H1 (cell line): ENCODE measurements at regions not wholly inside any gene's neighbourhood (a gene's known extent, or its start where the extent isn't known, plus 50 kb on each side); places are given as distances from the start of the nearest gene placed in this dataset.

Source experiments
- CBX8 ChIP-seq: fragments of 300-800, 300-1000 bp; sonication (generic); IDR thresholded peaks from 2 replicates; pipeline ENCODE4 v1.7.1; 2016; ENCODE audit warnings: low read depth, low read length, borderline replicate concordance
- CHD2 ChIP-seq: IDR thresholded peaks from 2 replicates; pipeline ENCODE4 v1.6.1; 2012; ENCODE audit warnings: low read length, improper control_type of control experiment
- CTBP2 ChIP-seq: IDR thresholded peaks from 2 replicates; pipeline ENCODE4 v1.7.0; 2011; ENCODE audit warnings: borderline replicate concordance, mild to moderate bottlenecking, moderate library complexity, mixed read lengths, low read length; ENCODE audit not compliant: insufficient read depth, insufficient read length
- POLR2AphosphoS5 ChIP-seq: IDR thresholded peaks from 2 replicates; pipeline ENCODE4 v1.6.1; 2011; ENCODE audit warnings: low read depth, low read length
- RXRA ChIP-seq: IDR thresholded peaks from 2 replicates; pipeline ENCODE4 v1.6.1; 2011; ENCODE audit warnings: low read depth, mild to moderate bottlenecking, low read length, moderate library complexity; ENCODE audit not compliant: insufficient read depth
- SRF ChIP-seq: IDR thresholded peaks from 2 replicates; pipeline ENCODE4 v1.6.1; 2011; ENCODE audit warnings: mild to moderate bottlenecking, low read depth, low read length, moderate library complexity
- YY1 ChIP-seq: IDR thresholded peaks from 2 replicates; pipeline ENCODE4 v1.6.1; 2011; ENCODE audit warnings: low read depth, mild to moderate bottlenecking, low read length
- TF ChIP-seq, protein P1 (sequence below): IDR thresholded peaks from 2 replicates; pipeline ENCODE4 v1.6.1; 2012; ENCODE audit warnings: inconsistent platforms
- TF ChIP-seq, protein P2 (sequence below): fragments of 300-600 bp; sonication (generic); IDR thresholded peaks from 2 replicates; pipeline ENCODE4 v1.7.1; 2012; ENCODE audit warnings: low read length, moderate library complexity, mild to moderate bottlenecking, inconsistent platforms; ENCODE audit not compliant: insufficient replicate concordance

- TF ChIP-seq CBX8 (no peak), CTBP2 (no peak), CHD2 (no peak), YY1 (no peak), RXRA (no peak), POLR2AphosphoS5 (no peak), SRF (no peak)
- TF ChIP-seq, protein P1, sequence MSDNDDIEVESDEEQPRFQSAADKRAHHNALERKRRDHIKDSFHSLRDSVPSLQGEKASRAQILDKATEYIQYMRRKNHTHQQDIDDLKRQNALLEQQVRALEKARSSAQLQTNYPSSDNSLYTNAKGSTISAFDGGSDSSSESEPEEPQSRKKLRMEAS = no peak
- TF ChIP-seq, protein P2, sequence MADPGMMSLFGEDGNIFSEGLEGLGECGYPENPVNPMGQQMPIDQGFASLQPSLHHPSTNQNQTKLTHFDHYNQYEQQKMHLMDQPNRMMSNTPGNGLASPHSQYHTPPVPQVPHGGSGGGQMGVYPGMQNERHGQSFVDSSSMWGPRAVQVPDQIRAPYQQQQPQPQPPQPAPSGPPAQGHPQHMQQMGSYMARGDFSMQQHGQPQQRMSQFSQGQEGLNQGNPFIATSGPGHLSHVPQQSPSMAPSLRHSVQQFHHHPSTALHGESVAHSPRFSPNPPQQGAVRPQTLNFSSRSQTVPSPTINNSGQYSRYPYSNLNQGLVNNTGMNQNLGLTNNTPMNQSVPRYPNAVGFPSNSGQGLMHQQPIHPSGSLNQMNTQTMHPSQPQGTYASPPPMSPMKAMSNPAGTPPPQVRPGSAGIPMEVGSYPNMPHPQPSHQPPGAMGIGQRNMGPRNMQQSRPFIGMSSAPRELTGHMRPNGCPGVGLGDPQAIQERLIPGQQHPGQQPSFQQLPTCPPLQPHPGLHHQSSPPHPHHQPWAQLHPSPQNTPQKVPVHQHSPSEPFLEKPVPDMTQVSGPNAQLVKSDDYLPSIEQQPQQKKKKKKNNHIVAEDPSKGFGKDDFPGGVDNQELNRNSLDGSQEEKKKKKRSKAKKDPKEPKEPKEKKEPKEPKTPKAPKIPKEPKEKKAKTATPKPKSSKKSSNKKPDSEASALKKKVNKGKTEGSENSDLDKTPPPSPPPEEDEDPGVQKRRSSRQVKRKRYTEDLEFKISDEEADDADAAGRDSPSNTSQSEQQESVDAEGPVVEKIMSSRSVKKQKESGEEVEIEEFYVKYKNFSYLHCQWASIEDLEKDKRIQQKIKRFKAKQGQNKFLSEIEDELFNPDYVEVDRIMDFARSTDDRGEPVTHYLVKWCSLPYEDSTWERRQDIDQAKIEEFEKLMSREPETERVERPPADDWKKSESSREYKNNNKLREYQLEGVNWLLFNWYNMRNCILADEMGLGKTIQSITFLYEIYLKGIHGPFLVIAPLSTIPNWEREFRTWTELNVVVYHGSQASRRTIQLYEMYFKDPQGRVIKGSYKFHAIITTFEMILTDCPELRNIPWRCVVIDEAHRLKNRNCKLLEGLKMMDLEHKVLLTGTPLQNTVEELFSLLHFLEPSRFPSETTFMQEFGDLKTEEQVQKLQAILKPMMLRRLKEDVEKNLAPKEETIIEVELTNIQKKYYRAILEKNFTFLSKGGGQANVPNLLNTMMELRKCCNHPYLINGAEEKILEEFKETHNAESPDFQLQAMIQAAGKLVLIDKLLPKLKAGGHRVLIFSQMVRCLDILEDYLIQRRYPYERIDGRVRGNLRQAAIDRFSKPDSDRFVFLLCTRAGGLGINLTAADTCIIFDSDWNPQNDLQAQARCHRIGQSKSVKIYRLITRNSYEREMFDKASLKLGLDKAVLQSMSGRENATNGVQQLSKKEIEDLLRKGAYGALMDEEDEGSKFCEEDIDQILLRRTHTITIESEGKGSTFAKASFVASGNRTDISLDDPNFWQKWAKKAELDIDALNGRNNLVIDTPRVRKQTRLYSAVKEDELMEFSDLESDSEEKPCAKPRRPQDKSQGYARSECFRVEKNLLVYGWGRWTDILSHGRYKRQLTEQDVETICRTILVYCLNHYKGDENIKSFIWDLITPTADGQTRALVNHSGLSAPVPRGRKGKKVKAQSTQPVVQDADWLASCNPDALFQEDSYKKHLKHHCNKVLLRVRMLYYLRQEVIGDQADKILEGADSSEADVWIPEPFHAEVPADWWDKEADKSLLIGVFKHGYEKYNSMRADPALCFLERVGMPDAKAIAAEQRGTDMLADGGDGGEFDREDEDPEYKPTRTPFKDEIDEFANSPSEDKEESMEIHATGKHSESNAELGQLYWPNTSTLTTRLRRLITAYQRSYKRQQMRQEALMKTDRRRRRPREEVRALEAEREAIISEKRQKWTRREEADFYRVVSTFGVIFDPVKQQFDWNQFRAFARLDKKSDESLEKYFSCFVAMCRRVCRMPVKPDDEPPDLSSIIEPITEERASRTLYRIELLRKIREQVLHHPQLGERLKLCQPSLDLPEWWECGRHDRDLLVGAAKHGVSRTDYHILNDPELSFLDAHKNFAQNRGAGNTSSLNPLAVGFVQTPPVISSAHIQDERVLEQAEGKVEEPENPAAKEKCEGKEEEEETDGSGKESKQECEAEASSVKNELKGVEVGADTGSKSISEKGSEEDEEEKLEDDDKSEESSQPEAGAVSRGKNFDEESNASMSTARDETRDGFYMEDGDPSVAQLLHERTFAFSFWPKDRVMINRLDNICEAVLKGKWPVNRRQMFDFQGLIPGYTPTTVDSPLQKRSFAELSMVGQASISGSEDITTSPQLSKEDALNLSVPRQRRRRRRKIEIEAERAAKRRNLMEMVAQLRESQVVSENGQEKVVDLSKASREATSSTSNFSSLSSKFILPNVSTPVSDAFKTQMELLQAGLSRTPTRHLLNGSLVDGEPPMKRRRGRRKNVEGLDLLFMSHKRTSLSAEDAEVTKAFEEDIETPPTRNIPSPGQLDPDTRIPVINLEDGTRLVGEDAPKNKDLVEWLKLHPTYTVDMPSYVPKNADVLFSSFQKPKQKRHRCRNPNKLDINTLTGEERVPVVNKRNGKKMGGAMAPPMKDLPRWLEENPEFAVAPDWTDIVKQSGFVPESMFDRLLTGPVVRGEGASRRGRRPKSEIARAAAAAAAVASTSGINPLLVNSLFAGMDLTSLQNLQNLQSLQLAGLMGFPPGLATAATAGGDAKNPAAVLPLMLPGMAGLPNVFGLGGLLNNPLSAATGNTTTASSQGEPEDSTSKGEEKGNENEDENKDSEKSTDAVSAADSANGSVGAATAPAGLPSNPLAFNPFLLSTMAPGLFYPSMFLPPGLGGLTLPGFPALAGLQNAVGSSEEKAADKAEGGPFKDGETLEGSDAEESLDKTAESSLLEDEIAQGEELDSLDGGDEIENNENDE = no peak
These were observed 451.1 kb upstream of the RGS6 start (continued) for GRCh38 chr14:71481021-71481654.
